NB4 (cell line): ENCODE measurements at regions not wholly inside any gene's neighbourhood (a gene's known extent, or its start where the extent isn't known, plus 50 kb on each side); places are given as distances from the start of the nearest gene placed in this dataset.

Source experiments
- DNase-seq: peaks from one replicate; pipeline ENCODE4 v3.0.0; 2010; ENCODE audit warnings: low read depth
- H3K4me3 ChIP-seq: one replicate; pipeline ENCODE4 v1.5.1; 2011; ENCODE audit warnings: mild to moderate bottlenecking, low read depth, low read length, moderate library complexity
- MYC ChIP-seq: IDR thresholded peaks from 2 replicates; pipeline ENCODE4 v1.6.1; 2011; ENCODE audit warnings: low read depth, low read length
- POLR2A ChIP-seq: IDR thresholded peaks from 2 replicates; pipeline ENCODE4 v1.6.1; 2011; ENCODE audit warnings: mild to moderate bottlenecking; ENCODE audit not compliant: insufficient read length; ENCODE audit errors: extremely low read depth
- TF ChIP-seq, protein P1 (sequence below): IDR thresholded peaks from one replicate; pipeline ENCODE4 v1.5.1; 2012; ENCODE audit warnings: low read depth, low read length
- TF ChIP-seq, protein P2 (sequence below): IDR thresholded peaks from 2 replicates; pipeline ENCODE4 v1.6.1; 2011; ENCODE audit warnings: low read depth, low read length

DNA sequence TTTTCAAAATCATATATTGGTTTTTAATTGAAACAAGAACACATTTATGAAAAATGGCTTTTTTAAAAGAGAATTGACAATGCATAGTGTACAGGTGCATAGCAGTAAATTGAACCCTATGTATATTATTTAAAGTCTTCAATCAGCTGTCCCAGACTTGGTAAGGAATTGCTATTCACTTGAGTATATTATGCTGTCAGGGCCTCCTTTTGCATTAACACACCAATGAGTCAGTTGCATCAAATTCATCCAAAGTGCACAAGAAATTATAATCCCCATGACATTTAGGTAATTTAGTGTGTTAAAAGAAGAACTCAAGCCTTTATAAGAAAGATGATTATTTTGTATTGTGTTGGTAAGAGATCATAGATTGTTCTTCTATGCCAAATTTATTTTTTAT, 748.8 kb upstream of the RIOK2 start:
- no peak for TF ChIP-seq MYC
- TF ChIP-seq POLR2A, result no peak
- TF ChIP-seq, protein P1, sequence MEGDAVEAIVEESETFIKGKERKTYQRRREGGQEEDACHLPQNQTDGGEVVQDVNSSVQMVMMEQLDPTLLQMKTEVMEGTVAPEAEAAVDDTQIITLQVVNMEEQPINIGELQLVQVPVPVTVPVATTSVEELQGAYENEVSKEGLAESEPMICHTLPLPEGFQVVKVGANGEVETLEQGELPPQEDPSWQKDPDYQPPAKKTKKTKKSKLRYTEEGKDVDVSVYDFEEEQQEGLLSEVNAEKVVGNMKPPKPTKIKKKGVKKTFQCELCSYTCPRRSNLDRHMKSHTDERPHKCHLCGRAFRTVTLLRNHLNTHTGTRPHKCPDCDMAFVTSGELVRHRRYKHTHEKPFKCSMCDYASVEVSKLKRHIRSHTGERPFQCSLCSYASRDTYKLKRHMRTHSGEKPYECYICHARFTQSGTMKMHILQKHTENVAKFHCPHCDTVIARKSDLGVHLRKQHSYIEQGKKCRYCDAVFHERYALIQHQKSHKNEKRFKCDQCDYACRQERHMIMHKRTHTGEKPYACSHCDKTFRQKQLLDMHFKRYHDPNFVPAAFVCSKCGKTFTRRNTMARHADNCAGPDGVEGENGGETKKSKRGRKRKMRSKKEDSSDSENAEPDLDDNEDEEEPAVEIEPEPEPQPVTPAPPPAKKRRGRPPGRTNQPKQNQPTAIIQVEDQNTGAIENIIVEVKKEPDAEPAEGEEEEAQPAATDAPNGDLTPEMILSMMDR, result no peak
- TF ChIP-seq, protein P2, sequence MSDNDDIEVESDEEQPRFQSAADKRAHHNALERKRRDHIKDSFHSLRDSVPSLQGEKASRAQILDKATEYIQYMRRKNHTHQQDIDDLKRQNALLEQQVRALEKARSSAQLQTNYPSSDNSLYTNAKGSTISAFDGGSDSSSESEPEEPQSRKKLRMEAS, result no peak
- no peak for DNase-seq
- no peak overlapping the region for H3K4me3 ChIP-seq

DNA sequence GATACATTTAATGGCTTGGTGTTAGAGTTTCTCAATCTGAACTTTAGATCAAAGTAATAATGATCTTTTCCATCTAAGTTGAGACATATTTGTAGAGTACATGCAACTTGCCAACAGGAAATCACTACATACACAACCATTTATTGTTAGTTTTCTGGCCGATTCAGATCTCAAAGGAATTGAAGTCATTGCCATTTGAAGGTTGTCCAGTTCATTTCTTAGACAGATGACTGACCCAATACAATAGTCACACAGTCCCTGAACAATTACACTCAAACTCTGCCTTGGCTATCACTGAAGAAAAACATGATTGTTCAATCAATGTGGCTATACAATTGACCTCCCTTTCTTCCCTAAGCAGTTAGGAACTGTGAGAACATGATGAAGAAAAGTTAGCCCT, 753.2 kb upstream of the RIOK2 start:
- H3K4me3 ChIP-seq, result no peak overlapping the region
- DNase-seq, result no peak
- TF ChIP-seq MYC (no peak), POLR2A (no peak)
- TF ChIP-seq, protein P2, result no peak
- TF ChIP-seq, protein P1, result no peak

DNA sequence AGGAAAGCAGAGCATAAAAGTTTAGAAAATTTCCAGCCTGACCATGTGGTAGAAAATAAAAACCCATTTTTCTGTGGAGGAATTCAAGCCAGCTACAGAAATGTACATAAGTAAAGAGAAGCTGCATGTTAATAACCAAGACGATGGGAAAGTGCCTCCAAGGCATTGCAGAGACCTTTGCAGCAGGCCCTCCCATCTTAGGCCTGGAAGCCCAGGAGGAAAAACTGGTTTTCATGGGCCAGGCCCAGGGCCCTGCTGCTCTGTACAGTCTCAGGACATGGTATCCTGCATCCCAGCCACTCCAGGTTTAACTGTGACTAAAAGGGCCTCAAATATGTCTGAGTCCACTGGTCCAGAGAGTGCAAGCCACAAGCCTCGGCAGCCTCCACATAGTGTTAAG, 754.8 kb upstream of the RIOK2 start:
- TF ChIP-seq MYC, result no peak
- TF ChIP-seq, protein P2, result no peak
- TF ChIP-seq, protein P1, result no peak
- no peak for TF ChIP-seq POLR2A
- H3K4me3 ChIP-seq, result no peak overlapping the region
- DNase-seq, result no peak

DNA sequence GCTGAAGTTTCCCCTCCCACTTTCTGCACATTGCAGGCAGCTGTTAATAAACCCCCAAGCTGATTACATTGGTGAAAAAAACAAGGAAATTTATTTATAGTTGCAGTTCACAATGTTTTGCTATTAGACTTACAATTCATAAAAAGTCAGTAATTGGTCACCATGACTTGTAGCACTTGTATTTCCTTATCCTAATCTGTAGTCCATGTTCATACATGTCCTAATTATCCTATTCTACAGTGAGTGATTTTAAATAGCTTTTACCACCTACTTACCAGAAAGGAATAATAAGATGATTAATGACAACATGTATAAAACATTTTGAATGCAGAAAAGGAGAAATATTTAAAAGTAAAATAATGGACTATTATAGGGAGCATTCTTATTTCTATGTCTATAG, 760.0 kb upstream of the RIOK2 start:
- TF ChIP-seq MYC (no peak), POLR2A (no peak)
- TF ChIP-seq, protein P2, result no peak
- TF ChIP-seq, protein P1, result no peak

DNA sequence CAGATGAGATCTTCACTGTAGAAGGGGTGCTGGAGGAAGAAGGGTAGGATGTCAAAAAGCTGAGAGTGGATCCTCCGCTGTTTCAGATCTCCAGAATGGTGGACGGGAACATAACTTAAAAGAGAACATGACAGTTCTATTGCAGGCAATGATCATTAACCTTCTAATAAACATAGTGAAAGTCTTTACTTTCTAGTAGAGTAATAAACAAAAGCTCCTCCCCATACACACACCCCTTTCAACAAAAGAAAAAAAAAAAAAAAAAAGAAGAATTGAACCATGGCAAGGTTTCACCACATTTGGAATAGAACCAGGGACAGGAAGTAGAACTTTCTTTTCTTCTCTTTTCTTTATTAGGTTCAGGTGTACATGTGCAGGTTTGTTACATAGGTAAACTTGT, 768.1 kb upstream of the RIOK2 start:
- TF ChIP-seq, protein P2, result no peak
- TF ChIP-seq POLR2A (no peak), MYC (no peak)
- TF ChIP-seq, protein P1, result no peak
- no peak overlapping the region for H3K4me3 ChIP-seq
- DNase-seq, result no peak

More for the DNA sequence above, 760.0 kb upstream of the RIOK2 start:
- DNase-seq, result no peak
- no peak overlapping the region for H3K4me3 ChIP-seq

DNA sequence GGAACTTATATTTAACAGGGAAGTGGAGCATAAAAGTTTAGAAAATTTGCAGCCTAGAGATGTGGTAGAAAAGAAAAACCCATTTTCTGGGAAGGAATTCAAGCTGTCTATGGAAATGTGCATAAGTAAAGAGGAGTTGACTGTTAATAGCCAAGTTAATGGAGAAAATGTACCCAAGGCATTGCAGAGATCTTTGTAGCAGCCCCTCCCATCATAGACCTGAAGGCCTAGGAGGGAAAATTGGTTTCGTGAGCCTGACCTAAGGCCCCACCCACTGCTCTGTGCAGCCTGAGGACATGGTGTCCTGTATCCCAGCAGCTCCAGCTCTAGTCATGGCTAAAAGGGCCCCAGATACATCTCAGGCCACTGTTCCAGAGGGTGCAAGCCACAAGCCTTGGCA, 772.4 kb upstream of the RIOK2 start:
- DNase-seq, result no peak
- TF ChIP-seq, protein P1, result no peak
- TF ChIP-seq, protein P2, result no peak
- TF ChIP-seq POLR2A (no peak), MYC (no peak)

More for the DNA sequence above, 772.4 kb upstream of the RIOK2 start:
- H3K4me3 ChIP-seq, result no peak overlapping the region
